ENCODE measurements at regions not wholly inside any gene's neighbourhood (a gene's known extent, or its start where the extent isn't known, plus 50 kb on each side); places are given as distances from the start of the nearest gene placed in this dataset.
A peak's percentile ranks its signal among the peaks of the same experiment; 100 is the strongest.

DNA sequence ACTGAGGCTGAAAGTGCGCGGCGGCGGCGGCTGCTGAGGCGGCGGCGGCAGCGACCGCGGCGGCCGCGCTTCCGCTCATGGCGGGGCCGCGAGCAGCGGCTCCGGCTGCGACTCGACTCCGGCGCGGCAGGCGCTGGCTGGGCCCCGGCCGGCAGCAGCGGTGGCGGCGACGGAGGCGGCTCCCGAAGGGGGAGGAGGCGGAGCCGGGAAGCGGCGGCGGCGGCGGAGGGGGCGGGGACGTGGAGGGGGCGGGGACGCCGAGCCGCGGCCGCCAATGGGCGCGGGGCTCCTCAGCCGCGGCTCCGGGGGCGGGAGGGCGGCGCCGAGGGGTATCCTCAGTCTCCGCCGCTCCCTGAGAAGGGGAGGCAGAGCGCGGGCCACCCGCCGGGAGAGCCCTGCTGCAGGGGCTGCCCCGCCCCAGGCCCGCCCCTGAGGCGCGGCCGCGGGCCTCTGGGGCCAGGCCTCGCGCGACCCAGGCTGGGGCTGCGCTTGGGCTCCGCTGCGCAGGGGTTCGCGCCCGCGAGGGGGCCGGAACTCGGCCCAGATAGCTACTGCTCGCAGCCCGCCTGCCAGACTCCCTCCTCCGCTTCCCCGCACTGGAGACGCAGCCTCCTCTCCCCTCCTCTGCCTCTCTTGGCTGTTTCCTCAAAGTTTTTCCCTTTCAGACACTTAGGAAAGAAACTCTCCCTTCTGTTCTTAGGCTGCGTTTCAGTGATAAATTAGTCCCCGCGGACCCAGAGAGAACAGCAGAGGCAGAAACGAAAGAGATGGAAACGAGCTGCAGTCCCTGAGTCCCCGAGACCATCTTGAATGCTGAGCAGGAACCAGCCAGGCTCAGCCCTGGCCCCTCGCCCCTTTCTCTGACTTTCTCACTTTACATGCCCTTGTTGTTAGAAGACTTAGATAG lies 85.0 kb upstream of the MELK start:
- TF ChIP-seq POLR2AphosphoS5 (IDR thresholded peaks at IDR 0.05): peak; percentile 71 to 77
- peak in 3 of 4 donors; percentile 63 to 93 (median 92) for TF ChIP-seq POLR2A (IDR thresholded peaks at IDR 0.05)
- no peak for TF ChIP-seq EP300 (IDR thresholded peaks at IDR 0.05)
- TF ChIP-seq, protein P1, sequence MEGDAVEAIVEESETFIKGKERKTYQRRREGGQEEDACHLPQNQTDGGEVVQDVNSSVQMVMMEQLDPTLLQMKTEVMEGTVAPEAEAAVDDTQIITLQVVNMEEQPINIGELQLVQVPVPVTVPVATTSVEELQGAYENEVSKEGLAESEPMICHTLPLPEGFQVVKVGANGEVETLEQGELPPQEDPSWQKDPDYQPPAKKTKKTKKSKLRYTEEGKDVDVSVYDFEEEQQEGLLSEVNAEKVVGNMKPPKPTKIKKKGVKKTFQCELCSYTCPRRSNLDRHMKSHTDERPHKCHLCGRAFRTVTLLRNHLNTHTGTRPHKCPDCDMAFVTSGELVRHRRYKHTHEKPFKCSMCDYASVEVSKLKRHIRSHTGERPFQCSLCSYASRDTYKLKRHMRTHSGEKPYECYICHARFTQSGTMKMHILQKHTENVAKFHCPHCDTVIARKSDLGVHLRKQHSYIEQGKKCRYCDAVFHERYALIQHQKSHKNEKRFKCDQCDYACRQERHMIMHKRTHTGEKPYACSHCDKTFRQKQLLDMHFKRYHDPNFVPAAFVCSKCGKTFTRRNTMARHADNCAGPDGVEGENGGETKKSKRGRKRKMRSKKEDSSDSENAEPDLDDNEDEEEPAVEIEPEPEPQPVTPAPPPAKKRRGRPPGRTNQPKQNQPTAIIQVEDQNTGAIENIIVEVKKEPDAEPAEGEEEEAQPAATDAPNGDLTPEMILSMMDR (IDR thresholded peaks at IDR 0.05): peak in 4 of 6 experiments; percentile 12 to 54 (median 40)
- no peaks in the 10 kb centered on the region for H3K27me3 ChIP-seq
- peak overlapping the region; percentile 90 to 95 (median 92) for H3K27ac ChIP-seq
- H3K4me1 ChIP-seq: peaks cover 20 to 30% (median 24%) of the 10 kb centered on the region in 4 donors
- 0 to 1% methylated on average over 16 to 20 of the region's 94 CpGs for WGBS, 2 donors
- no peaks in the 10 kb centered on the region for H3K36me3 ChIP-seq
- H3K4me3 ChIP-seq: peak overlapping the region; percentile 30 to 97 (median 94)
- ATAC-seq (ENCODE audit: low FRiP score in 2 of 2) (peak; percentile 98), DNase-seq (peak; percentile 94 to 98)
- no peaks in the 10 kb centered on the region for H3K9me3 ChIP-seq

DNA sequence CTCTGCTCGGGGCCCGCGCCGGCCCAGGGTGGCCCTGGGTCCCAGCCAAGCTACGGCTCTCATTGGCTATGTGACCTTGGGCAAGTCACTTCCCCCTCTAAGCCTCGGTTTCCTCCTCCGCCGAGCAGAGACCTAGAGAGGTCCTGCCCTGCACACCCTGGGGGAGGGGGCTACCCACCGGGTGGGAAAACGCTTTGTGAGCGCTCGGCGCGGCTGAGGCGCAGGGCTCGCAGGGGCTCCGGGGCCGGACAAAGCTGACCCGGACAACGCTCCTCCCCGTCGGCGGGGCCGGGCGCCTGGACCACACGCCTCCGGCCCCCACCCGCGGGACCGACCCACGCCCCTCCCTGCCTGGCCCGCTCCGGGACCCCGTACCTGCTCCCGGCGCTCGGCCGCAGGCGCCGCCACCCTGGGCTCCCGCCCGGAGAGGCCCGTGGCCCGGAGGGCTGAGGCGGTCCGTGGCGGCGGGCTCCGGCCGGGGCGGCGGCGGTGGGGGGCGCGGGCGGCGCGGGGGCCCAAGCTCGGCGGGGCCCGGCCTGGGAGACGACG lies 85.7 kb upstream of the MELK start:
- Histone ChIP-seq H3K27me3 (no peaks in the 10 kb centered on the region), H3K36me3 (no peaks in the 10 kb centered on the region), H3K9me3 (no peaks in the 10 kb centered on the region), H3K4me1 (peaks cover 20 to 30% (median 24%) of the 10 kb centered on the region in 4 donors), H3K27ac (peak overlapping the region; percentile 79 to 95 (median 89)), H3K4me3 (peak overlapping the region; percentile 92 to 97 (median 94))
- WGBS, 2 donors: 0 to 1% methylated on average over 10 to 18 of the region's 63 CpGs
- ATAC-seq (ENCODE audit: low FRiP score in 2 of 2) (peak; percentile 54 to 68), DNase-seq (peak; percentile 60 to 93)
- TF ChIP-seq POLR2A (IDR thresholded peaks at IDR 0.05): no peak
- peak in 1 of 2 donors; percentile 23 for TF ChIP-seq POLR2AphosphoS5 (IDR thresholded peaks at IDR 0.05)

DNA sequence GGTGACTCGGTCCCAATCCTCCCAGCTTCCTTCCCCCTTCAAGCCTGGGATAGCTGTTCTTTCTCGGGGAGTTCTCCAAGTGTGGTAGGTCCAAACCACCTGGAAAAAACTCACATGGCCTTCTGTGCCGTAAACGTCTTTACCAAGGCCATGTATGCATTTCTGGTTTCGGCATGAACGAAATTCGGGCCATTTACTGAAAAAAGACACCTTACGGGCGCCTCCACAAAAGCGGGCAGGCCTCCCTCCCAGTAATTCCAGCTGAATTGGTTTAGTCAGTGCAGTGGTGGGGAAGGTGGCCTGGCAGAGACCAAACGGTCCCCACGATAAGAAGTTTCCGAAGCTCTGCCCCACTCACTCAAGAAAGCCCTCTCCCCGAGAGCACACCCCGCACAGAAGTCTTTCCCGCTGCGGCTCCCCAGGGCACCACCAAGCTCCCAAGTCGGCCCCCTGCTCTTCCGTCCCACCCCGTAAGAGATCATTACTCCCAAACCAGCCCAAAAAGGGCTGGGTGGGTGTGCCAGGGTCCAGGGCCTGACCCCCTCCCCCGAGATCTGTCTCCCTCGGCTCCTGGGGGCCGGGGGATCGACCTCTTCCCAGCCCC lies 86.3 kb upstream of the MELK start:
- H3K36me3 ChIP-seq: no peaks in the 10 kb centered on the region
- peaks cover 20 to 32% (median 29%) of the 10 kb centered on the region in 4 donors for H3K4me1 ChIP-seq
- H3K4me3 ChIP-seq: peak overlapping the region; percentile 92 to 97 (median 94)
- WGBS, 2 donors: 0 to 2% methylated on average over 19 to 24 of the region's 24 CpGs
- ATAC-seq (ENCODE audit: low FRiP score in 2 of 2) (no peak), DNase-seq (peak in 1 of 2 donors; percentile 32)
- H3K9me3 ChIP-seq: no peaks in the 10 kb centered on the region
- peak overlapping the region; percentile 79 to 95 (median 89) for H3K27ac ChIP-seq
- TF ChIP-seq POLR2AphosphoS5 (IDR thresholded peaks at IDR 0.05): peak in 1 of 2 donors; percentile 22
- TF ChIP-seq, protein P1 (IDR thresholded peaks at IDR 0.05): no peak
- no peaks in the 10 kb centered on the region for H3K27me3 ChIP-seq

DNA sequence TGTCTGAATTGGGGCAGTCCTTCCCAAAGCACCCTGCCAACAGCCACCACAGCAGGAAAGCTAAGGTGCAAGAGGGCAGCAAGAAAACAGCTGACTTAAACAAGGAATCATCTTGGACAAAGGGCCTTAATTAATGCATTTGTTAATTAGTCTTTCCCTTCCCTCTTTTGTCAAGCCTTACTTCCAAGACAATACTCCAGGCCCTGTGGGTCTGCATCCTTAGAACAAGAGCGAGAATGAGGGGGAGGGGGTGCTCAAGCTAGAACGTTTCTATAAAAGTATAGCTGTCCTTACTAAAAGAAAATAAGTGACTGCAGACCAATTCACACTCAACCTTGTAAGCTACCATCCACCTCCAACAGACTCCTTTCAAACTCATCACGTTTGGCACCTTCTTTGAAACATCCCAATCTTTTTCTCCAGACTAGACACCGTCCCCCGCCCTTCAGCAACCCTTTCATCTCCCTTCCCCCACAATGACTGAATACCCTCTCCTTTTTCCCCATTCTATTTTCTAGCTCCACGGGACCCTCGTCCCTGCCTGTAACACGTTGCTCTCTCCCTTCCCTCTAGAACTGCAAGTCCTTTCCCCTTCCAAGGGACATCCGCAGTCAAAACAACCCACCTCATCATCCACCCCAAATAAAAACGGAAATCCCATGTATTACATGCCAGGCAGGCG lies 85.7 kb upstream of the RNF38 start:
- Histone ChIP-seq H3K4me3 (peak overlapping the region in 3 of 4 donors; percentile 92 to 97 (median 96)), H3K27ac (peak overlapping the region; percentile 79 to 95 (median 89)), H3K4me1 (peaks cover 24 to 38% (median 31%) of the 10 kb centered on the region in 4 donors), H3K36me3 (no peaks in the 10 kb centered on the region), H3K27me3 (no peaks in the 10 kb centered on the region), H3K9me3 (no peaks in the 10 kb centered on the region)
- DNase-seq: no peak
- TF ChIP-seq, protein P1 (IDR thresholded peaks at IDR 0.05): no peak
- no peak for TF ChIP-seq POLR2AphosphoS5 (IDR thresholded peaks at IDR 0.05)
- TF ChIP-seq POLR2A (IDR thresholded peaks at IDR 0.05): peak in 1 of 4 donors; percentile 21
- no peak for TF ChIP-seq EP300 (IDR thresholded peaks at IDR 0.05)
- WGBS, 2 donors: 14 to 15% methylated on average over 11 of the region's 11 CpGs
- ATAC-seq (ENCODE audit: low FRiP score in 2 of 2): no peak
